Brain microvascular endothelial cell (primary cell): ENCODE measurements at regions not wholly inside any gene's neighbourhood (a gene's known extent, or its start where the extent isn't known, plus 50 kb on each side); places are given as distances from the start of the nearest gene placed in this dataset.

Source experiments
- DNase-seq: peaks from one replicate; pipeline ENCODE4 v3.0.0-alpha.2; 2020
- H3K27ac ChIP-seq: fragments of 250-450 bp; sonication (Bioruptor Pico); 2 replicates; pipeline ENCODE4 v1.5.1; 2020; ENCODE audit warnings: mild to moderate bottlenecking, moderate library complexity
- H3K27me3 ChIP-seq: fragments of 250-450 bp; sonication (Bioruptor Pico); replicated peaks from 2 replicates; pipeline ENCODE4 v1.5.1; 2020; ENCODE audit warnings: mild to moderate bottlenecking
- H3K36me3 ChIP-seq: fragments of 250-450 bp; sonication (Bioruptor Pico); replicated peaks from 2 replicates; pipeline ENCODE4 v1.5.1; 2020; ENCODE audit warnings: mild to moderate bottlenecking
- H3K4me3 ChIP-seq: 2 replicates; pipeline ENCODE4 v1.5.1; 2011; ENCODE audit warnings: low read depth, mild to moderate bottlenecking, control low read depth, low read length, moderate library complexity
- in situ Hi-C: cut with HindIII; loops from 2 replicates; pipeline ENCODE4 v1.10.0; 2017; ENCODE audit warnings: low sequenced_read_pairs, low pct_ligation_motif_present
- TF ChIP-seq, protein P1 (sequence below): IDR thresholded peaks from 2 replicates; pipeline ENCODE4 v1.5.1; 2011; ENCODE audit warnings: low read depth, mild to moderate bottlenecking, moderate library complexity, low read length, control low read depth, inconsistent platforms; ENCODE audit errors: missing control alignments

DNA sequence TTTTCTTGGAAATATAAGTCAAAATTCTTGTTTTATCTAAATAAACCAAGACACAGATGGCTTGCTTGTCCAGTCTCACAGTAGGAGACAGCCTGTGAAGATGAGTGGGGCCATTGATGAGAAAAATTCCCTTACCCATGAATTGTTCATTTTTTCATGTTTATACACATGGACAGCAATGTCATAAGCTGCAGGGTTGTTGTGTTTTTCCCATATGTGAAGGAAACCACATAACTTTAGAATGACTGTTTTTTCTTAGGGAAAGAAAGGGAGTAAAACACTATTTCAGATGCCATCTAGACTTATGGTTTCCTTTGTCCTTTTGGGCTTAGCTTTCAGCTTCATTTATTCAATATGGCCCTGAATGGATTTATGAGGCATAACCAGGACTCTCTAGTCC lies 622.5 kb upstream of the NR5A2 start:
- H3K36me3 ChIP-seq, result no peaks in the 10 kb centered on the region
- DNase-seq, result no peak

DNA sequence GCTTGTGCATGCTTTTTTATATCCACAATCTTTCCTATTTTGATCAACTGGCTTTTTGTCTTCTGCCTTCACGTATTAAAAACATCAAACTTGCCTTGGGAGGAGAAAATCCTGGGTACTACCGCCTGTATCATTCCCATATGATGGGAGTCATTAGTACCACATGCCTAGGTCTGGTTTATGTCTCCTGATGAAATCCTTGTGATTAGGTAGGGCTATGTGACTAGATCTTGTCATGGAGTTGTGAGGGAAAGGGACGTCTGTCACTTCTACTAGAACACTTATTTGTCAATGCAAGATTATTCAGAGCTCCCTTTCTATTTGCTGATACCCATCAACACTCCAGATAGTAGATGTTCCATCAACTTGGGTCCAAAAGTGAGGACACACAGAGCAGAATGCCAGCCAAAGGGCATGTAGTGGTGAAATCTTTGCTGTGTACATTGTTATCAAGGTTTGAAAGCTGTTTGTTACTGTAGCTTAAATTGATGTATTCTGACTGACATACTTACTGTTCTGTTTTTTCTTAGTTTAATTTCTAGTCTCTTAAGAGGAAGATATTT lies 621.8 kb upstream of the NR5A2 start:
- in situ Hi-C loops, result no loop called here
- Histone ChIP-seq H3K4me3 (no peak overlapping the region), H3K36me3 (no peaks in the 10 kb centered on the region), H3K27me3 (no peaks in the 10 kb centered on the region), H3K27ac (no peak overlapping the region)
- TF ChIP-seq, protein P1, sequence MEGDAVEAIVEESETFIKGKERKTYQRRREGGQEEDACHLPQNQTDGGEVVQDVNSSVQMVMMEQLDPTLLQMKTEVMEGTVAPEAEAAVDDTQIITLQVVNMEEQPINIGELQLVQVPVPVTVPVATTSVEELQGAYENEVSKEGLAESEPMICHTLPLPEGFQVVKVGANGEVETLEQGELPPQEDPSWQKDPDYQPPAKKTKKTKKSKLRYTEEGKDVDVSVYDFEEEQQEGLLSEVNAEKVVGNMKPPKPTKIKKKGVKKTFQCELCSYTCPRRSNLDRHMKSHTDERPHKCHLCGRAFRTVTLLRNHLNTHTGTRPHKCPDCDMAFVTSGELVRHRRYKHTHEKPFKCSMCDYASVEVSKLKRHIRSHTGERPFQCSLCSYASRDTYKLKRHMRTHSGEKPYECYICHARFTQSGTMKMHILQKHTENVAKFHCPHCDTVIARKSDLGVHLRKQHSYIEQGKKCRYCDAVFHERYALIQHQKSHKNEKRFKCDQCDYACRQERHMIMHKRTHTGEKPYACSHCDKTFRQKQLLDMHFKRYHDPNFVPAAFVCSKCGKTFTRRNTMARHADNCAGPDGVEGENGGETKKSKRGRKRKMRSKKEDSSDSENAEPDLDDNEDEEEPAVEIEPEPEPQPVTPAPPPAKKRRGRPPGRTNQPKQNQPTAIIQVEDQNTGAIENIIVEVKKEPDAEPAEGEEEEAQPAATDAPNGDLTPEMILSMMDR, result no peak
- no peak for DNase-seq

More for the DNA sequence above, 622.5 kb upstream of the NR5A2 start:
- Histone ChIP-seq H3K27ac (no peak overlapping the region), H3K4me3 (no peak overlapping the region), H3K27me3 (no peaks in the 10 kb centered on the region)
- TF ChIP-seq, protein P1, result no peak
- in situ Hi-C loops, result no loop called here

DNA sequence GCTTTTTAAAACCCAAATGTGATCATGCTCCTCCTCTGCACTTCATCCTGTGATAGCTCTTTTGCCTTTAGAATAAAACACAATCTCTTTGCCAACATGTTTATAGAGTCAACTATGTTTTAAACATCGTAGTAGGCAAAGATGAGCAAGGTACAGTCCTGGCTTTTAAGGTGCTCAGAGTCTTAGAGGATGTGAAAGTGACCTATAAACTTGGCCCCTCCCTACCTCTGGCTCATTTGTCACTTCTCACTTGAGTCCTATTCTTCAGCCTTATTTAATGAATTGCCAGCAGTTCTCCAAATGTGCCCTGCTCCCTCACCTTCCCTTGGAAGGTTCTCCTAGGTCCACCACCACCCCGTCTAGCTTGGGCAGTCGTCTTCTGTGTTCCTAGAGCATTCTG lies 617.0 kb upstream of the NR5A2 start:
- TF ChIP-seq, protein P1, result no peak
- no peaks in the 10 kb centered on the region for H3K36me3 ChIP-seq
- DNase-seq, result no peak
- H3K27me3 ChIP-seq, result no peaks in the 10 kb centered on the region
- H3K4me3 ChIP-seq, result no peak overlapping the region
- in situ Hi-C loops, result no loop called here
- no peak overlapping the region for H3K27ac ChIP-seq

DNA sequence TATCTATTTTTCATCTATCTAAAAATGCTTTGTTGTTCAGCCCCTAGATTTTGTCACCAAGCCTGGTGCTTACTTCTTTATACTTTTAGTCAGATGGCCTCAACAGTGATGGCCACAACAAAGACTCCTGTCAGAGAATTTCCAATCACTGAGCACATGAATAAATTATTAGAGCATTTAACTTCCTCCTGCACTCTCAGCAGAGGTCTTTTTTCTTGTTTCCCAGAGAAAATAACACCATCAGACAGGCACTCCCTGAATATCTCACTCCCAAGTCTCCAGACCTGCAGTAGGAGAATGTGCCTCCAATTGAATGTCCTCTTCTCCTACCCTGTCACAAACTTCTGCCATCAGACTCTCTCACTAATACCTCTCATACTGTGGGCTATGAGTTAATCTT lies 616.0 kb upstream of the NR5A2 start:
- in situ Hi-C loops, result no loop called here
- Histone ChIP-seq H3K4me3 (no peak overlapping the region), H3K27ac (no peak overlapping the region), H3K36me3 (no peaks in the 10 kb centered on the region), H3K27me3 (no peaks in the 10 kb centered on the region)
- no peak for DNase-seq
- TF ChIP-seq, protein P1, result no peak

DNA sequence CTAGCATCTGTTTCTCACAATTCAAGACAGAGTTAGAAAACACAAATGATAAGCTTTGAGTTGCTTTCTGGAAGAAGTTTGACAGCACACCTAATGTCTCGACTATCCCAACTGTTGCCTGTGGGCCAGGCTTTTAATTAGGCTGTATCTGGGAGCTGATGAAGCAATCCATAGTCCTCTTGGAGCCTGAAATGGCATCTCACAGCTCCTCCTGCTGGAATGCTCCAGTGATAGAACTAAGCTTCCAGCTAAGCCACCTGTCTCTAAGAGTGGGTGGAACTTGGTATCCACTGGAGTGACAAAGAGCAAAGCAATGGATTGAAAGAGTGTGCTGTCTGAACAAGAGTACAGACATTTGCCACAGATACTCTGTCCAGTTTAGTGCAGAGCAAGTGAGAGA lies 605.3 kb upstream of the NR5A2 start:
- DNase-seq, result peak; percentile 44
- no peak overlapping the region for H3K4me3 ChIP-seq
- H3K36me3 ChIP-seq, result no peaks in the 10 kb centered on the region
- no peak overlapping the region for H3K27ac ChIP-seq
- no peaks in the 10 kb centered on the region for H3K27me3 ChIP-seq
- in situ Hi-C loops, result no loop called here
- TF ChIP-seq, protein P1, result peak; percentile 77

DNA sequence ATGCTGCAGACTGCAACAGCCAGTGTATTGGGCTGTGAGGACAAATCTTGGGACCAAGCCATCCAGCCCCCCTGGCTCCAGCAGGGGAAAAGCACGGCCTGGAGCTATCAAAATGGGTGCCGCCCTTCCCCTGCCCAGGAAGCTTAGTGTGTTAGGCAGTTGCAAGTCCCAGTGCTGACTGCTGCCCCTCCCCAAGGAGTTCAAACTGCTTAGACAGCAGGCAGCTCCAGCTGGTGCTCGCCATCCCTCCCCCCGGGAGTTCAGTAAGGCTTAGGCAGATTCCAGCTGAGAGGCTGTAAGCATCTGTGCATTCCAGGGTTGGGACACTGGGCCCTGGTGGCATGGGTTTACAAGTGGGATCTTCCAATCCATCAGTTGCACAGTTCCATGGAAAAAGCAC lies 579.6 kb upstream of the NR5A2 start:
- Histone ChIP-seq H3K4me3 (no peak overlapping the region), H3K27me3 (no peaks in the 10 kb centered on the region), H3K27ac (no peak overlapping the region), H3K36me3 (no peaks in the 10 kb centered on the region)
- in situ Hi-C loops, result no loop called here
- TF ChIP-seq, protein P1, result no peak
- no peak for DNase-seq
